Large intestine (tissue), 3 donors: ENCODE measurements at regions not wholly inside any gene's neighbourhood (a gene's known extent, or its start where the extent isn't known, plus 50 kb on each side); places are given as distances from the start of the nearest gene placed in this dataset.

ENCODE experiments used
- DNase-seq, 2 donors: peaks; one replicate each; pipeline versions ENCODE4 v3.0.0 to v3.0.0-alpha.2; 2013
- H3K27ac ChIP-seq: one replicate; pipeline ENCODE4 v1.5.1; 2013; ENCODE audit warnings: low read length
- H3K27me3 ChIP-seq: 2 replicates; pipeline ENCODE4 v1.6.1; 2013; ENCODE audit warnings: low read length; ENCODE audit not compliant: control insufficient read depth, insufficient read depth
- H3K36me3 ChIP-seq: 2 replicates; pipeline ENCODE4 v1.6.1; 2013; ENCODE audit warnings: low read length; ENCODE audit not compliant: control insufficient read depth, insufficient read depth
- H3K4me1 ChIP-seq: one replicate; pipeline ENCODE4 v1.6.1; 2013; ENCODE audit warnings: low read length; ENCODE audit not compliant: control insufficient read depth, insufficient read depth
- H3K4me3 ChIP-seq: one replicate; pipeline ENCODE4 v1.5.1; 2013; ENCODE audit warnings: low read length
- H3K9me3 ChIP-seq: one replicate; pipeline ENCODE4 v1.6.1; 2013; ENCODE audit warnings: mild to moderate bottlenecking, low read depth, low read length, moderate library complexity; ENCODE audit not compliant: control insufficient read depth
- WGBS: methylation state at CpG from one replicate; pipeline ENCODE4 v1.1.5; 2013; ENCODE audit warnings: low lambda C conversion rate; ENCODE audit not compliant: insufficient coverage; 5-methylcytosine and 5-hydroxymethylcytosine counted together

- WGBS, result no CpG with 5 or more reads among the region's 3 CpGs
- Histone ChIP-seq H3K27me3 (no peaks in the 10 kb centered on the region), H3K36me3 (no peaks in the 10 kb centered on the region), H3K4me3 (no peak overlapping the region), H3K27ac (no peak overlapping the region), H3K9me3 (peaks cover 5% of the 10 kb centered on the region), H3K4me1 (no peaks in the 10 kb centered on the region)
- DNase-seq, result no peak
Observed at GRCh38 chr7:50953820-50954219, 171.1 kb upstream of the GRB10 start.

- 83% methylated on average over 1 of the region's 6 CpGs for WGBS
- no peak overlapping the region for H3K27ac ChIP-seq
Observed at GRCh38 chr7:50953303-50953702, 170.6 kb upstream of the GRB10 start.

GRCh38 chr7:50952544-50952943 lies 169.8 kb upstream of the GRB10 start:
- no peaks in the 10 kb centered on the region for H3K36me3 ChIP-seq
- H3K9me3 ChIP-seq, result peaks cover 4% of the 10 kb centered on the region
- DNase-seq, result no peak
- WGBS, result 60% methylated on average over 1 of the region's 3 CpGs
- H3K27ac ChIP-seq, result no peak overlapping the region
- no peaks in the 10 kb centered on the region for H3K4me1 ChIP-seq
- H3K4me3 ChIP-seq, result no peak overlapping the region
- no peaks in the 10 kb centered on the region for H3K27me3 ChIP-seq

More at GRCh38 chr7:50953303-50953702, 170.6 kb upstream of the GRB10 start:
- H3K4me1 ChIP-seq, result no peaks in the 10 kb centered on the region
- no peak for DNase-seq
- H3K4me3 ChIP-seq, result no peak overlapping the region
- H3K27me3 ChIP-seq, result no peaks in the 10 kb centered on the region
- peaks cover 6% of the 10 kb centered on the region for H3K9me3 ChIP-seq
- no peaks in the 10 kb centered on the region for H3K36me3 ChIP-seq

GRCh38 chr7:50952120-50952519 lies 169.4 kb upstream of the GRB10 start:
- DNase-seq, result no peak
- Histone ChIP-seq H3K4me3 (no peak overlapping the region), H3K9me3 (peaks cover 3% of the 10 kb centered on the region), H3K27me3 (no peaks in the 10 kb centered on the region), H3K4me1 (no peaks in the 10 kb centered on the region), H3K36me3 (no peaks in the 10 kb centered on the region), H3K27ac (no peak overlapping the region)
- WGBS, result no CpG with 5 or more reads among the region's 1 CpG

GRCh38 chr7:50943482-50943881 lies 160.8 kb upstream of the GRB10 start:
- Histone ChIP-seq H3K27me3 (no peaks in the 10 kb centered on the region), H3K36me3 (no peaks in the 10 kb centered on the region), H3K27ac (no peak overlapping the region), H3K4me3 (no peak overlapping the region), H3K9me3 (no peaks in the 10 kb centered on the region), H3K4me1 (no peaks in the 10 kb centered on the region)
- WGBS, result 100% methylated on average over 1 of the region's 2 CpGs
- no peak for DNase-seq

- WGBS, result 100% methylated on average over 2 of the region's 4 CpGs
- H3K27ac ChIP-seq, result no peak overlapping the region
- no peaks in the 10 kb centered on the region for H3K4me1 ChIP-seq
- no peak for DNase-seq
- H3K36me3 ChIP-seq, result no peaks in the 10 kb centered on the region
- H3K4me3 ChIP-seq, result no peak overlapping the region
- H3K27me3 ChIP-seq, result no peaks in the 10 kb centered on the region
- no peaks in the 10 kb centered on the region for H3K9me3 ChIP-seq
Observed at GRCh38 chr7:50941525-50941924, 158.8 kb upstream of the GRB10 start.

GRCh38 chr7:50940621-50941020 lies 157.9 kb upstream of the GRB10 start:
- Histone ChIP-seq H3K27me3 (no peaks in the 10 kb centered on the region), H3K9me3 (no peaks in the 10 kb centered on the region), H3K4me3 (no peak overlapping the region), H3K36me3 (no peaks in the 10 kb centered on the region), H3K4me1 (no peaks in the 10 kb centered on the region), H3K27ac (no peak overlapping the region)
- DNase-seq, result no peak
- 100% methylated on average over 1 of the region's 6 CpGs for WGBS

GRCh38 chr7:50939021-50939420 lies 156.3 kb upstream of the GRB10 start:
- Histone ChIP-seq H3K27me3 (no peaks in the 10 kb centered on the region), H3K4me1 (no peaks in the 10 kb centered on the region), H3K36me3 (no peaks in the 10 kb centered on the region), H3K4me3 (no peak overlapping the region), H3K27ac (no peak overlapping the region), H3K9me3 (no peaks in the 10 kb centered on the region)
- no peak for DNase-seq
- no CpG with 5 or more reads among the region's 4 CpGs for WGBS

- Histone ChIP-seq H3K36me3 (no peaks in the 10 kb centered on the region), H3K4me3 (no peak overlapping the region), H3K27ac (no peak overlapping the region), H3K9me3 (no peaks in the 10 kb centered on the region), H3K4me1 (no peaks in the 10 kb centered on the region), H3K27me3 (no peaks in the 10 kb centered on the region)
- no CpG with 5 or more reads among the region's 2 CpGs for WGBS
- no peak for DNase-seq
Observed at GRCh38 chr7:50937727-50938126, 155.0 kb upstream of the GRB10 start.

- no peaks in the 10 kb centered on the region for H3K9me3 ChIP-seq
- no peak for DNase-seq
- no CpG with 5 or more reads among the region's 1 CpG for WGBS
Observed at GRCh38 chr7:50926049-50926448, 143.4 kb upstream of the GRB10 start.

GRCh38 chr7:50923476-50923875 lies 140.8 kb upstream of the GRB10 start:
- Histone ChIP-seq H3K27ac (no peak overlapping the region), H3K36me3 (no peaks in the 10 kb centered on the region), H3K9me3 (no peaks in the 10 kb centered on the region), H3K27me3 (no peaks in the 10 kb centered on the region), H3K4me1 (no peaks in the 10 kb centered on the region), H3K4me3 (no peak overlapping the region)
- 88% methylated on average over 1 of the region's 4 CpGs for WGBS
- no peak for DNase-seq

More at GRCh38 chr7:50926049-50926448, 143.4 kb upstream of the GRB10 start:
- no peaks in the 10 kb centered on the region for H3K27me3 ChIP-seq
- H3K27ac ChIP-seq, result no peak overlapping the region
- H3K4me3 ChIP-seq, result no peak overlapping the region
- H3K4me1 ChIP-seq, result no peaks in the 10 kb centered on the region
- H3K36me3 ChIP-seq, result no peaks in the 10 kb centered on the region
